ENCODE measurements at regions not wholly inside any gene's neighbourhood (a gene's known extent, or its start where the extent isn't known, plus 50 kb on each side); places are given as distances from the start of the nearest gene placed in this dataset.

DNA sequence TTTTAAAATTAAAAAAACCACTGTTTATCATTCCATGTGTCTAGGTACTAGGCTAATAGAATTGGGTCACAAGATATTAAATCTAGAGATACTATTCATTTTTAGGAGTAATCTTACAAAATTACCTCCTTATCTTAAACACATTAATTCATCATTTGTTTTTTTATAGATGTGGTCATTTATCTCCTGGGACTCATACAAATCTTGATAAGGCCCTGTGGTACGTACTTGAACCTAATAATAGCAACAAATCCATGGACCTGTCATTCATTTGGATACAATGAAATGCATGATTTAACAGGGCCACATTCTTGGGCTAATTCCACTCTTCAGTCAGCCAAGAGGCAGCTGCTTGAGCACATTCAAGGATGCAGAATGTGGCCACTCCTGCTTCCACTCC, 66.4 kb upstream of the MARCHF11 start:
- TF ChIP-seq, protein P1, sequence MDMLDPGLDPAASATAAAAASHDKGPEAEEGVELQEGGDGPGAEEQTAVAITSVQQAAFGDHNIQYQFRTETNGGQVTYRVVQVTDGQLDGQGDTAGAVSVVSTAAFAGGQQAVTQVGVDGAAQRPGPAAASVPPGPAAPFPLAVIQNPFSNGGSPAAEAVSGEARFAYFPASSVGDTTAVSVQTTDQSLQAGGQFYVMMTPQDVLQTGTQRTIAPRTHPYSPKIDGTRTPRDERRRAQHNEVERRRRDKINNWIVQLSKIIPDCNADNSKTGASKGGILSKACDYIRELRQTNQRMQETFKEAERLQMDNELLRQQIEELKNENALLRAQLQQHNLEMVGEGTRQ (IDR thresholded peaks at IDR 0.05), result no peak
- TF ChIP-seq, protein P2, sequence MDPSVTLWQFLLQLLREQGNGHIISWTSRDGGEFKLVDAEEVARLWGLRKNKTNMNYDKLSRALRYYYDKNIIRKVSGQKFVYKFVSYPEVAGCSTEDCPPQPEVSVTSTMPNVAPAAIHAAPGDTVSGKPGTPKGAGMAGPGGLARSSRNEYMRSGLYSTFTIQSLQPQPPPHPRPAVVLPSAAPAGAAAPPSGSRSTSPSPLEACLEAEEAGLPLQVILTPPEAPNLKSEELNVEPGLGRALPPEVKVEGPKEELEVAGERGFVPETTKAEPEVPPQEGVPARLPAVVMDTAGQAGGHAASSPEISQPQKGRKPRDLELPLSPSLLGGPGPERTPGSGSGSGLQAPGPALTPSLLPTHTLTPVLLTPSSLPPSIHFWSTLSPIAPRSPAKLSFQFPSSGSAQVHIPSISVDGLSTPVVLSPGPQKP (IDR thresholded peaks at IDR 0.05; ENCODE audit: low read depth, low read length), result no peak
- TF ChIP-seq SMC3 (IDR thresholded peaks at IDR 0.05) (no peak), EP300 (IDR thresholded peaks at IDR 0.05) (no peak), RFX5 (IDR thresholded peaks at IDR 0.05) (no peak)
- TF ChIP-seq, protein P3, sequence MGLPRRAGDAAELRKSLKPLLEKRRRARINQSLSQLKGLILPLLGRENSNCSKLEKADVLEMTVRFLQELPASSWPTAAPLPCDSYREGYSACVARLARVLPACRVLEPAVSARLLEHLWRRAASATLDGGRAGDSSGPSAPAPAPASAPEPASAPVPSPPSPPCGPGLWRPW (IDR thresholded peaks at IDR 0.05), result no peak
- TF ChIP-seq, protein P4, sequence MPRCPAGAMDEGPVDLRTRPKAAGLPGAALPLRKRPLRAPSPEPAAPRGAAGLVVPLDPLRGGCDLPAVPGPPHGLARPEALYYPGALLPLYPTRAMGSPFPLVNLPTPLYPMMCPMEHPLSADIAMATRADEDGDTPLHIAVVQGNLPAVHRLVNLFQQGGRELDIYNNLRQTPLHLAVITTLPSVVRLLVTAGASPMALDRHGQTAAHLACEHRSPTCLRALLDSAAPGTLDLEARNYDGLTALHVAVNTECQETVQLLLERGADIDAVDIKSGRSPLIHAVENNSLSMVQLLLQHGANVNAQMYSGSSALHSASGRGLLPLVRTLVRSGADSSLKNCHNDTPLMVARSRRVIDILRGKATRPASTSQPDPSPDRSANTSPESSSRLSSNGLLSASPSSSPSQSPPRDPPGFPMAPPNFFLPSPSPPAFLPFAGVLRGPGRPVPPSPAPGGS (IDR thresholded peaks at IDR 0.05), result no peak
- TF ChIP-seq, protein P5, sequence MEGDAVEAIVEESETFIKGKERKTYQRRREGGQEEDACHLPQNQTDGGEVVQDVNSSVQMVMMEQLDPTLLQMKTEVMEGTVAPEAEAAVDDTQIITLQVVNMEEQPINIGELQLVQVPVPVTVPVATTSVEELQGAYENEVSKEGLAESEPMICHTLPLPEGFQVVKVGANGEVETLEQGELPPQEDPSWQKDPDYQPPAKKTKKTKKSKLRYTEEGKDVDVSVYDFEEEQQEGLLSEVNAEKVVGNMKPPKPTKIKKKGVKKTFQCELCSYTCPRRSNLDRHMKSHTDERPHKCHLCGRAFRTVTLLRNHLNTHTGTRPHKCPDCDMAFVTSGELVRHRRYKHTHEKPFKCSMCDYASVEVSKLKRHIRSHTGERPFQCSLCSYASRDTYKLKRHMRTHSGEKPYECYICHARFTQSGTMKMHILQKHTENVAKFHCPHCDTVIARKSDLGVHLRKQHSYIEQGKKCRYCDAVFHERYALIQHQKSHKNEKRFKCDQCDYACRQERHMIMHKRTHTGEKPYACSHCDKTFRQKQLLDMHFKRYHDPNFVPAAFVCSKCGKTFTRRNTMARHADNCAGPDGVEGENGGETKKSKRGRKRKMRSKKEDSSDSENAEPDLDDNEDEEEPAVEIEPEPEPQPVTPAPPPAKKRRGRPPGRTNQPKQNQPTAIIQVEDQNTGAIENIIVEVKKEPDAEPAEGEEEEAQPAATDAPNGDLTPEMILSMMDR (IDR thresholded peaks at IDR 0.05), result no peak
